CD4-positive, CD25-positive, alpha-beta regulatory T cell (primary cell): ENCODE measurements at regions not wholly inside any gene's neighbourhood (a gene's known extent, or its start where the extent isn't known, plus 50 kb on each side); places are given as distances from the start of the nearest gene placed in this dataset.
"Not testable (repeated sequence)": the region's sequence is repeated elsewhere in the genome, so short reads cannot be mapped to it uniquely, and the experiment has no call there.

Experiments used
- ATAC-seq, 2 donors: fragments of 150-1000 bp; cut with Tn5 transposase; one replicate each; pipeline ENCODE4 v1.10.0; 2021; ENCODE audit warnings: low read depth in 2 of 2, moderate number of reproducible peaks in 2 of 2, moderate library complexity in 1 of 2
- DNase-seq, 3 donors: peaks; one replicate each; pipeline versions ENCODE4 v3.0.0 to v3.0.0-alpha.2; 2012 to 2022; ENCODE audit warnings: mixed read lengths in 1 of 3
- H3K27ac ChIP-seq: one replicate; pipeline ENCODE4 v1.7.0; 2013; ENCODE audit warnings: mild to moderate bottlenecking, low read length; ENCODE audit not compliant: insufficient read depth, poor library complexity, severe bottlenecking
- H3K27me3 ChIP-seq: one replicate; pipeline ENCODE4 v1.7.0; 2013; ENCODE audit warnings: low read length; ENCODE audit not compliant: control insufficient read depth, insufficient read depth
- H3K36me3 ChIP-seq: one replicate; pipeline ENCODE4 v1.7.0; 2013; ENCODE audit warnings: mild to moderate bottlenecking, low read length, moderate library complexity; ENCODE audit not compliant: control insufficient read depth, insufficient read depth
- H3K4me1 ChIP-seq: 2 replicates; pipeline ENCODE4 v1.7.0; 2013; ENCODE audit warnings: mild to moderate bottlenecking, low read length; ENCODE audit not compliant: insufficient read depth, control insufficient read depth, poor library complexity, severe bottlenecking
- H3K4me3 ChIP-seq: one replicate; pipeline ENCODE4 v1.7.0; 2013; ENCODE audit warnings: low read depth, mild to moderate bottlenecking, low read length, moderate library complexity
- H3K9me3 ChIP-seq, 2 experiments: 1 replicate in 1 of 2; 2 replicates in 1 of 2; pipeline ENCODE4 v1.7.0; 2013; ENCODE audit warnings: low read length in 2 of 2, mild to moderate bottlenecking in 1 of 2, moderate library complexity in 1 of 2; ENCODE audit not compliant: control insufficient read depth in 2 of 2
- H3K27ac Mint-ChIP-seq, 3 donors: one replicate each; pipeline ENCODE4 v1.8.0; 2020 to 2022; ENCODE audit warnings: mild to moderate bottlenecking in 3 of 3, mixed read lengths in 3 of 3, moderate library complexity in 2 of 3
- H3K27me3 Mint-ChIP-seq: one replicate; pipeline ENCODE4 v1.8.0; 2022; ENCODE audit warnings: mild to moderate bottlenecking, mixed read lengths
- H3K36me3 Mint-ChIP-seq: one replicate; pipeline ENCODE4 v1.8.0; 2020; ENCODE audit warnings: mixed read lengths
- H3K4me1 Mint-ChIP-seq, 4 donors: one replicate each; pipeline ENCODE4 v1.8.0; 2020 to 2022; ENCODE audit warnings: mixed read lengths in 4 of 4, mild to moderate bottlenecking in 1 of 4
- H3K4me3 Mint-ChIP-seq, 4 donors: one replicate each; pipeline ENCODE4 v1.8.0; 2020 to 2022; ENCODE audit warnings: mild to moderate bottlenecking in 4 of 4, mixed read lengths in 4 of 4, moderate library complexity in 3 of 4
- H3K9me3 Mint-ChIP-seq, 7 donors: one replicate each; pipeline ENCODE4 v1.8.0; 2020 to 2022; ENCODE audit warnings: mixed read lengths in 7 of 7, mild to moderate bottlenecking in 3 of 7, moderate library complexity in 2 of 7

DNA sequence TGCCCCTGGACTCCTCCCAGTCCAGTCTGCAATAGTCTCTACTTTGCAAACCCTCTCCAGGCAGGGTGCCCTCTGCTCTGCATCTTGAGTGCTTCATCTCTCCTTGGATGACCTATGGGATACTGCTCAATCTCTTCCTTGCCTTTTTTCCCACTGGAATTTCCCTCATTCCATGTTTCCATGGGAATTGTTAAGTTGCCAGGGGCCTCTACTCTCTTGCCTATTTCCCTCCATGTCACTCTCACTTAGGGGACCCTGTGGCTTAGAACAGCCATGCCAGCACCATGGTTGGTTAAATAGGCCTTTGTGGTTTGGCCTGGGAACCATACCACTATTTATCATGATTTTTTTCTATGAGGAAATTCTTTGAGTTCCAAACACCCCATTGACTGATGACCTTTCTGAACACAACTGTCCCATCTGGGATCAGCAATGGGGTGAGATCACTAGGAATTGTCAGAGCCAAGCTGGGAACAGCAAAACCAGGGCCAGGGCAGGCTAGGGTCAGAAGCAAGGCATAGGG lies 91.4 kb upstream of the RBMS1 start:
- Histone ChIP-seq H3K4me1 (no peaks in the 10 kb centered on the region), H3K27ac (no peak overlapping the region), H3K9me3 (no peaks in the 10 kb centered on the region), H3K36me3 (no peaks in the 10 kb centered on the region), H3K27me3 (no peaks in the 10 kb centered on the region), H3K4me3 (no peak overlapping the region)
- H3K4me3 Mint-ChIP-seq: no peak overlapping the region
- H3K9me3 Mint-ChIP-seq: peaks cover 0 to 4% (median 0%) of the 10 kb centered on the region in 7 donors
- H3K27me3 Mint-ChIP-seq: peaks cover 14% of the 10 kb centered on the region
- no peaks in the 10 kb centered on the region for H3K36me3 Mint-ChIP-seq
- no peak for DNase-seq
- H3K27ac Mint-ChIP-seq: no peak overlapping the region
- H3K4me1 Mint-ChIP-seq: peaks cover 0 to 2% (median 0%) of the 10 kb centered on the region in 4 donors
- no peak for ATAC-seq

DNA sequence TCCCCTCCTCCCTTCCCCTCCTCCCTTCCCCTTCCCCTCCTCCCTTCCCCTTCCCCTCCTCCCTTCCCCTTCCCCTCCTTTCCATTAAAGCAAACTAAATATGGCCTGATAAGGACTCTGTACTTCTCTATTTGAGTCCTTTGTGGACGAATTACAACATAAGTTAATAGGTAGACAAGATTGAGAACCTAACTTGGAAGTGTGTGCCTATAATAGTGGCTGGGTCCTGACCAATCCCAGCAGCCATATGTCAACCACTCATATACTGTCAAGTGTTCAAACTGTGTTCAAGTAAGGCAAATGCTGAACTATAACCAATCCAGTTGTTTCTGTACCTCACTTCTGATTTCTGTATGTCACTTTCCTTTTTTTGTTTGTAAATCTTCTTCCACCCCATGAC lies 97.1 kb upstream of the RBMS1 start:
- H3K27me3 ChIP-seq: no peaks in the 10 kb centered on the region
- Mint-ChIP-seq H3K4me3 (no peak overlapping the region), H3K27me3 (peaks cover 6% of the 10 kb centered on the region), H3K36me3 (no peaks in the 10 kb centered on the region), H3K9me3 (peaks cover 0 to 12% (median 5%) of the 10 kb centered on the region in 7 donors), H3K27ac (peak overlapping the region in 1 of 3 donors; percentile 85), H3K4me1 (peaks cover 2 to 11% (median 4%) of the 10 kb centered on the region in 4 donors)
- no peaks in the 10 kb centered on the region for H3K36me3 ChIP-seq
- H3K4me3 ChIP-seq: no peak overlapping the region
- DNase-seq (no peak), ATAC-seq (no peak)
- no peak overlapping the region for H3K27ac ChIP-seq
- no peaks in the 10 kb centered on the region for H3K9me3 ChIP-seq
- no peaks in the 10 kb centered on the region for H3K4me1 ChIP-seq

DNA sequence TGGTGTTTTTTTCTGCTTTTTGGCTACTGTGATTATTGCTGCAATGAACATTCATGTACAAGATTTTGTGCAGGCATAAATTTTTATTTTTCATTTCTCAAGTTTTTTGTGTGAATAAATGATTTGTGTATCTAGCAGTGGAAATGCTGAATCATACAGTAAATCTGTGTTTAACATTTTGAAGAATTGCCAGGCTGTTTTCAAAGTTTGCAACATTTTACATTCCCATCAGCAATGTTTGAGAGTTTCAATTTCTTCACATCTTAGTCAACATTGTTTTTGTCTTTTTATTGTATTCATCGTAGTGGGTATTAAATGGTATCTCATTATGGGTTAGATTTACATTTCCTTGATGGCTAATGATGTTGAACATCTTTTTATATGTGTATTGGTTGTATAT lies 98.8 kb upstream of the RBMS1 start:
- Mint-ChIP-seq H3K9me3 (peaks cover 0 to 12% (median 5%) of the 10 kb centered on the region in 7 donors), H3K36me3 (no peaks in the 10 kb centered on the region), H3K27me3 (peaks cover 6% of the 10 kb centered on the region), H3K4me1 (peaks cover 0 to 11% (median 4%) of the 10 kb centered on the region in 4 donors), H3K27ac (no peak overlapping the region), H3K4me3 (no peak overlapping the region)
- Histone ChIP-seq H3K27ac (no peak overlapping the region), H3K27me3 (peaks cover under 1% of the 10 kb centered on the region), H3K9me3 (no peaks in the 10 kb centered on the region), H3K36me3 (no peaks in the 10 kb centered on the region), H3K4me3 (no peak overlapping the region), H3K4me1 (no peaks in the 10 kb centered on the region)
- ATAC-seq (no peak), DNase-seq (no peak)

DNA sequence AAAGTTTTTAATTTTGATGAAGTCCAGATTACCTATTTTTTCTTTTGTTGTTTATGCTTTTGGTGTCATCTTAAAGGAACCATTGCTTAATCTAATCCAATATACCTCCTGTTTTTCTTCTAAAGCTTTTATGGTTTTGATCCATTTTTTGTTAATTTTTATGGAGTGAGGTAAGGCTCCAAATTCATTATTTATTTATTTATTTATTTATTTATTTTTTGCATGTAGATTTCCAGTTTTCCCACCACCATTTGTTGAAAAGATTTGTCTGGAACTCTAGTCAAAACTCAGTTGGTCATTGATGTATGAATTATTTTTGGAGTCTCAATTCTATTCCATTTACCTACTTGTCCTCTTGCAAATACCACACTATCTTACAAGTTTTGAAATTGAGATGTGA lies 99.4 kb upstream of the RBMS1 start:
- Histone ChIP-seq H3K27ac (no peak overlapping the region), H3K4me3 (no peak overlapping the region), H3K36me3 (no peaks in the 10 kb centered on the region), H3K4me1 (no peaks in the 10 kb centered on the region), H3K9me3 (no peaks in the 10 kb centered on the region), H3K27me3 (peaks cover 4% of the 10 kb centered on the region)
- Mint-ChIP-seq H3K27me3 (peaks cover 6% of the 10 kb centered on the region), H3K27ac (no peak overlapping the region), H3K9me3 (peaks cover 0 to 12% (median 5%) of the 10 kb centered on the region in 7 donors), H3K4me1 (peaks cover 0 to 11% (median 4%) of the 10 kb centered on the region in 4 donors), H3K4me3 (no peak overlapping the region), H3K36me3 (no peaks in the 10 kb centered on the region)
- DNase-seq: no peak
- no peak for ATAC-seq

DNA sequence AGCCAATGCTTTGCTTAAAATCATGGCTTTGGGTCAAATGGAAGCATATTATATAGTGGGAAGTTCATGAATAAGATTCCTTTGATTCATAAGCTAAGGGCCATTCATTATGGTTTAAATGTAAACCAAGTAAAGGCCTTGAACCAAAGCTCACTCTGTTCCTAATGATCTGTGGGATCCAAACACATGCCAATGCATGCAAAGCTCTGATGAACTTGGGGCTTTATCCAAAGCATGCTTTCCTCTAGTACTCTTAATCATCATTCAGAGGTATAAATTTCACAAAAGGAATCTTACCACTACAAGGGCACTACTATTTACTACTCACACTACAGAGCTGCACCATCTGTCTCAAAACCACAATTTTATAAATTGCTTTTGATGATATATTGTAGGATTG lies 102.8 kb upstream of the RBMS1 start:
- peaks cover 3% of the 10 kb centered on the region for H3K27me3 Mint-ChIP-seq
- no peaks in the 10 kb centered on the region for H3K9me3 ChIP-seq
- H3K27ac ChIP-seq: no peak overlapping the region
- peaks cover 4% of the 10 kb centered on the region for H3K27me3 ChIP-seq
- no peaks in the 10 kb centered on the region for H3K4me1 ChIP-seq
- no peak for DNase-seq
- H3K36me3 Mint-ChIP-seq: no peaks in the 10 kb centered on the region
- no peak for ATAC-seq
- H3K4me3 ChIP-seq: no peak overlapping the region
- H3K36me3 ChIP-seq: no peaks in the 10 kb centered on the region
- peaks cover 0 to 6% (median 1%) of the 10 kb centered on the region in 4 donors for H3K4me1 Mint-ChIP-seq
- H3K4me3 Mint-ChIP-seq: no peak overlapping the region
- H3K9me3 Mint-ChIP-seq: peaks cover 0 to 12% (median 3%) of the 10 kb centered on the region in 7 donors
- no peak overlapping the region for H3K27ac Mint-ChIP-seq

DNA sequence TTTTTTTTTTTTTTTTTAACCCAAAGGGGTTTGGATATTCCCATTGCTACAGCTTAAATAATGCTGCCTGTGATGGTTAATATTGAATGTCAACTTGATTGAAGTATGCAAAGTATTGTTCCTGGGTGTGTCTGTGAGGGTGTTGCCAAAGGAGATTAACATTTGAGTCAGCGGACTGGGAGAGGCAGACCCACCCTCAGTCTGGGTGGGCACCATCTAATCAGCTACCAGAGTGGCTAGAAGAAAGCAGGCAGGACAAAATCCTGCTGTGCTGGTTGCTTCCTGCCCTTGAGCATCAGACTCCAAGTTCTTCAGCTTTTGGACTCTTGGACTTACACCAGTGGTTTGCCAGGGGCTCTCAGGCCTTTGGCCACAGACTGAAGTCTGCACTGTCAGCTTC lies 106.8 kb upstream of the RBMS1 start:
- not testable (repeated sequence) for H3K4me1 ChIP-seq, H3K9me3 ChIP-seq, H3K27ac ChIP-seq, H3K4me3 ChIP-seq, ATAC-seq, H3K27me3 ChIP-seq, H3K36me3 ChIP-seq, H3K36me3 Mint-ChIP-seq, H3K4me1 Mint-ChIP-seq, H3K9me3 Mint-ChIP-seq, DNase-seq, H3K27ac Mint-ChIP-seq, H3K27me3 Mint-ChIP-seq, H3K4me3 Mint-ChIP-seq

DNA sequence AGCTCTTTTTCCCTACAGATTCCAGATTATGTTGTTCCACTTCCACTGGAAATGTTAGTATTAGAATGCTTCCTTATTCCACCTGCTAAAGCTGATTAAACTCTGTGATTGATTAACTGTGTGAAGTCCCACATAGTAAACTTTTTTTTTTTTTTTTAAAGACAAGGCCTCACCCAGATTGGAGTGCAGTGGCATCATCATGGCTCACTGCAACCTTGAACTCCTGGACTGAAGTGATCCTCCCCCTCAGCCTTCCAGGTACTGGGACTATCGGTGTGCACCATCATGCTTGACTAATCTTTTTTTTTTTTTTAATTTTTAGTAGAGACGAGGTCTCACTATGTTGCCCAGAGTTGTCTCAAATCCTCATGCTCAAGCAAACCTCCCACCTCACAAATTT lies 108.5 kb upstream of the RBMS1 start:
- H3K4me3 ChIP-seq: no peak overlapping the region
- H3K36me3 ChIP-seq: no peaks in the 10 kb centered on the region
- H3K27ac ChIP-seq: no peak overlapping the region
- H3K27me3 ChIP-seq: peaks cover 4% of the 10 kb centered on the region
- no peaks in the 10 kb centered on the region for H3K4me1 ChIP-seq
- Mint-ChIP-seq H3K27ac (no peak overlapping the region), H3K27me3 (peaks cover 4% of the 10 kb centered on the region), H3K36me3 (no peaks in the 10 kb centered on the region), H3K9me3 (no peaks in the 10 kb centered on the region), H3K4me3 (no peak overlapping the region), H3K4me1 (no peaks in the 10 kb centered on the region)
- no peaks in the 10 kb centered on the region for H3K9me3 ChIP-seq
- no peak for ATAC-seq
- DNase-seq: no peak

DNA sequence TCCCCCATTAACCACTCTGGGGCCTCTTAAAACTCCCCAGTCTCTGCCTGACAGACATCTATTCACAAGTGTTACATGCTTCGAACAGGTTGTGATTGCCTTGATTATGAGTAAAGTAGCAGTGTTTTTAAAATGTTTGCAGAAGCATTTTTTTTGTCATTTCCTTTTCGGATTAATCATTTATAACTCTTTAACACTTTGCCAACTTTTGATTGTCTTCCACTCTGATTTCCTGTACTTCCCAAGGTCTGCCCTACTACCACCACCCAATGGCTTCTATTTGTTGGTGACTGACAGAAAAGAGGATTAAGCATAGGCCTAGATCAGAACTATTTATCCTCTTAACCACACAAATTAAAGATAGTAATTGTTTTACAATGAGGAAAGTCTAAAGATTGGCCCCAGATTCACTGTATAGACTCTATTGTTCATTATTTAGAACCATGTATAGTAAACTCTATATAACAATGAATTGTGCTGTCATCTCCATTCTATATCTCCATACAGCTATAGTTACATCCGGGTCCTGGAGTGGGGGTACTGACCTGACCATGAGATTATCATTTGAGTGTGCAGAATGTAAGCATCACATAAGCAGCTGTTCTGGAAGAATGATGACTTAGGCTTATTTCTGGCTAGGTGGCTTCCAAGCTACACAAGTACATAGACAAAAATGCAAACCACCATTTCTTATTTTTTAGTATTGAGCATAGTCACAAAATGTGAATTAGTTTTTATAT lies 110.3 kb upstream of the RBMS1 start:
- ATAC-seq (no peak), DNase-seq (no peak)
- Mint-ChIP-seq H3K36me3 (no peaks in the 10 kb centered on the region), H3K4me3 (no peak overlapping the region), H3K4me1 (no peaks in the 10 kb centered on the region), H3K27ac (no peak overlapping the region), H3K27me3 (peaks cover 10% of the 10 kb centered on the region), H3K9me3 (no peaks in the 10 kb centered on the region)
- H3K27me3 ChIP-seq: no peaks in the 10 kb centered on the region
- H3K9me3 ChIP-seq: no peaks in the 10 kb centered on the region
- no peak overlapping the region for H3K4me3 ChIP-seq
- no peaks in the 10 kb centered on the region for H3K4me1 ChIP-seq
- no peak overlapping the region for H3K27ac ChIP-seq
- no peaks in the 10 kb centered on the region for H3K36me3 ChIP-seq
